Type B pancreatic cell (in vitro differentiated cells): ENCODE measurements at regions not wholly inside any gene's neighbourhood (a gene's known extent, or its start where the extent isn't known, plus 50 kb on each side); places are given as distances from the start of the nearest gene placed in this dataset.
A peak's percentile ranks its signal among the peaks of the same experiment; 100 is the strongest.

ENCODE experiments used
- DNase-seq: peaks from one replicate; pipeline ENCODE4 v3.0.0; 2021; ENCODE audit warnings: mixed read lengths; ENCODE audit not compliant: unreplicated experiment; ENCODE audit errors: extremely low spot score
- H3K27ac Mint-ChIP-seq: 2 replicates; pipeline ENCODE4 v1.8.0; 2021; ENCODE audit warnings: mild to moderate bottlenecking, mixed read lengths
- H3K27me3 Mint-ChIP-seq: 2 replicates; pipeline ENCODE4 v1.8.0; 2021; ENCODE audit warnings: mixed read lengths
- H3K36me3 Mint-ChIP-seq: 2 replicates; pipeline ENCODE4 v1.8.0; 2021; ENCODE audit warnings: mixed read lengths
- H3K4me1 Mint-ChIP-seq: one replicate; pipeline ENCODE4 v1.8.0; 2021; ENCODE audit warnings: mixed read lengths; ENCODE audit not compliant: unreplicated experiment
- H3K4me3 Mint-ChIP-seq: 2 replicates; pipeline ENCODE4 v1.8.0; 2021; ENCODE audit warnings: mild to moderate bottlenecking, mixed read lengths
- H3K9me3 Mint-ChIP-seq: 2 replicates; pipeline ENCODE4 v1.8.0; 2021; ENCODE audit warnings: mixed read lengths
- TF ChIP-seq, protein P1 (sequence below): fragments of 200-600 bp; sonication (generic); conservative IDR thresholded peaks from 2 replicates; pipeline ENCODE4 v1.5.0; 2021; ENCODE audit warnings: antibody characterized with exemption, mild to moderate bottlenecking

GRCh38 chr6:1062786-1063545, 248.9 kb upstream of the FOXQ1 start:
- no peak overlapping the region for H3K27ac Mint-ChIP-seq
- no peak for DNase-seq
- no peaks in the 10 kb centered on the region for H3K9me3 Mint-ChIP-seq
- H3K27me3 Mint-ChIP-seq = no peaks in the 10 kb centered on the region
- peaks cover 11% of the 10 kb centered on the region for H3K4me1 Mint-ChIP-seq
- no peak overlapping the region for H3K4me3 Mint-ChIP-seq
- TF ChIP-seq, protein P1, sequence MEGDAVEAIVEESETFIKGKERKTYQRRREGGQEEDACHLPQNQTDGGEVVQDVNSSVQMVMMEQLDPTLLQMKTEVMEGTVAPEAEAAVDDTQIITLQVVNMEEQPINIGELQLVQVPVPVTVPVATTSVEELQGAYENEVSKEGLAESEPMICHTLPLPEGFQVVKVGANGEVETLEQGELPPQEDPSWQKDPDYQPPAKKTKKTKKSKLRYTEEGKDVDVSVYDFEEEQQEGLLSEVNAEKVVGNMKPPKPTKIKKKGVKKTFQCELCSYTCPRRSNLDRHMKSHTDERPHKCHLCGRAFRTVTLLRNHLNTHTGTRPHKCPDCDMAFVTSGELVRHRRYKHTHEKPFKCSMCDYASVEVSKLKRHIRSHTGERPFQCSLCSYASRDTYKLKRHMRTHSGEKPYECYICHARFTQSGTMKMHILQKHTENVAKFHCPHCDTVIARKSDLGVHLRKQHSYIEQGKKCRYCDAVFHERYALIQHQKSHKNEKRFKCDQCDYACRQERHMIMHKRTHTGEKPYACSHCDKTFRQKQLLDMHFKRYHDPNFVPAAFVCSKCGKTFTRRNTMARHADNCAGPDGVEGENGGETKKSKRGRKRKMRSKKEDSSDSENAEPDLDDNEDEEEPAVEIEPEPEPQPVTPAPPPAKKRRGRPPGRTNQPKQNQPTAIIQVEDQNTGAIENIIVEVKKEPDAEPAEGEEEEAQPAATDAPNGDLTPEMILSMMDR = no peak
- H3K36me3 Mint-ChIP-seq = no peaks in the 10 kb centered on the region

DNA sequence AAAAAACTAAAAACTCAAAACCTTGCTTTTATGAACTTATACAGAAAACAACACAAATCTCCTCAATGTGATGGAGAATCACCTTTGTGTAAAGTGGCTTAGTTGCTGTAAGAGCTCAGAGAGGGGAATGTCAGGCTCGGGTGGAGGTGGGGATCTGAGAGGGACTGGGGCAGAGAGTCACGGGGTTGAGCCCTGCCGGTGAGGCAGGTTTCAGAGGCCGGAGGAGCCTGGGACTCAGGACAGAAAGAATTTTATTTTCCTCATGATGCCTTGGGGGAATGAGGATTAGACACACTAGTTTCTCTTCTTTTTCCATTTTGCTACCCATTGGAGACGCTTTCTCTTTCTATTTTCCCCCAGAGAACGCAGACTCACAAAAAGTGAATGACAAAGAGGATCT, 252.3 kb upstream of the FOXQ1 start:
- Mint-ChIP-seq H3K27ac (peak overlapping the region; percentile 30), H3K9me3 (peaks cover 5% of the 10 kb centered on the region), H3K27me3 (no peaks in the 10 kb centered on the region), H3K36me3 (no peaks in the 10 kb centered on the region), H3K4me1 (peaks cover 11% of the 10 kb centered on the region), H3K4me3 (no peak overlapping the region)
- TF ChIP-seq, protein P1 = no peak
- DNase-seq = no peak

DNA sequence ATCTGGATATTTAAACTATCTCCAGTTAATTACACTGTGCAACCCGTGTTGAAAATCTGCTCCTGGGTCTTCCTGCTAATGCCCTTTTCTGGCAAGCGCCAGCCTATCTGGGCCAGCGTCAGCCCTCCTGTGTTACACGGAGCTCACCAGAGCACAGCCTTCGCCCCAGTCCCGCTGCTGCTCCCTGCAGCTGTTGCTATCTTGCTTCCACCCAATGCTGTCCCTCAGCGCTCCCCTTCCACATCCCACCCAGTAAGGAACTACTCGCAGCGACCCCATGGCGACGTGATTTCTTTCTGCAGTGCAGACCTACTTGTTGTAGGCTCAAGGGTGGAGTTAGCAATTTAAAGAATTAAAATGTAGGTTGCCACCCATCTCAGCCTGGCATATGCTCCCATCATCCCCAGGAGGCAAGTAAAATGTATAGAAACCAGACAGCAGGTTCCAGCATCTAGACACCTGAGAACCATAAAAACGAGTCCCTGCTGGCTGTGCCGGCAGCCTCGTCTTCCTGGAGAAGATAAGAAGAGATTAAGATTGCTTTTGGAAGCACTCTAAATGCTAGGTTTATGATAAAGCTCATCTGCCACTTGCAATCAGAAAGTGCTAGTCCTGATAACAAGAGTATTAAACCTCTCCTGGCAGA, 254.3 kb upstream of the FOXQ1 start:
- Mint-ChIP-seq H3K36me3 (no peaks in the 10 kb centered on the region), H3K4me1 (no peaks in the 10 kb centered on the region), H3K9me3 (peaks cover 5% of the 10 kb centered on the region), H3K27me3 (no peaks in the 10 kb centered on the region), H3K27ac (no peak overlapping the region), H3K4me3 (no peak overlapping the region)
- TF ChIP-seq, protein P1 = no peak
- DNase-seq = no peak

- Mint-ChIP-seq H3K27ac (peak overlapping the region; percentile 8), H3K36me3 (no peaks in the 10 kb centered on the region), H3K27me3 (no peaks in the 10 kb centered on the region), H3K4me3 (no peak overlapping the region), H3K4me1 (no peaks in the 10 kb centered on the region), H3K9me3 (peaks cover 5% of the 10 kb centered on the region)
- DNase-seq = no peak
- TF ChIP-seq, protein P1 = no peak
These were observed 256.6 kb upstream of the FOXQ1 start for GRCh38 chr6:1055015-1055921.

DNA sequence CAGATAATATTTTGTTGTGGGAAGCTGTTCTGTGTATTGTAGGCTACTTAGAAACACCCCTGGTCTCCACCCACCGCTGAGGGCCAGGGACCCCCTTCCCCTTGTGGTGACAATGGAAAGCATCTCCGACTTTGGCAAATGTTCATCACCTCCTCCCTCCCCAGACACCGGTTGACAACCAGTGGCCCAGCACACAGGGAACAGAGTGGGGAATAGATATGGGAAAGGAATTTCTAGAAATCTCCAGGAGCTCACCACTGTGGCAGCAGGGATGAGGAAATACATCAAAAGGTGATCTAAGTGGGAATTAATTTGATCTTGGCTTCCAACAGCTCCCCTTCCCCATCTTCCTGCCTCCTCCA, 257.3 kb upstream of the FOXQ1 start:
- no peak overlapping the region for H3K4me3 Mint-ChIP-seq
- no peaks in the 10 kb centered on the region for H3K27me3 Mint-ChIP-seq
- TF ChIP-seq, protein P1 = no peak
- no peaks in the 10 kb centered on the region for H3K36me3 Mint-ChIP-seq
- no peak for DNase-seq
- H3K27ac Mint-ChIP-seq = no peak overlapping the region
- H3K4me1 Mint-ChIP-seq = no peaks in the 10 kb centered on the region
- H3K9me3 Mint-ChIP-seq = peaks cover 5% of the 10 kb centered on the region
